HG02852 (cell line): ENCODE measurements at regions not wholly inside any gene's neighbourhood (a gene's known extent, or its start where the extent isn't known, plus 50 kb on each side); places are given as distances from the start of the nearest gene placed in this dataset.
"Not testable (repeated sequence)": the region's sequence is repeated elsewhere in the genome, so short reads cannot be mapped to it uniquely, and the experiment has no call there.

Experiments
- ATAC-seq: cut with Tn5 transposase; IDR thresholded peaks from one replicate; pipeline ENCODE4 v1.9.1; 2021; ENCODE audit warnings: mild to moderate bottlenecking, moderate library complexity; ENCODE audit not compliant: unreplicated experiment

- no peak for ATAC-seq
Observed at GRCh38 chr15:96122077-96123027, 208.1 kb upstream of the NR2F2 start.

GRCh38 chr15:96123028-96123400 lies 207.5 kb upstream of the NR2F2 start:
- no peak for ATAC-seq

- no peak for ATAC-seq
Observed at GRCh38 chr15:96123630-96124187, 206.8 kb upstream of the NR2F2 start.

GRCh38 chr15:96124436-96124835 lies 206.1 kb upstream of the NR2F2 start:
- no peak for ATAC-seq

GRCh38 chr15:96125721-96126415 lies 204.6 kb upstream of the NR2F2 start:
- ATAC-seq = no peak

GRCh38 chr15:96126859-96127258 lies 203.6 kb upstream of the NR2F2 start:
- no peak for ATAC-seq

- ATAC-seq = no peak
Observed at GRCh38 chr15:96130734-96131133, 199.8 kb upstream of the NR2F2 start.

GRCh38 chr15:96132126-96132525 lies 198.4 kb upstream of the NR2F2 start:
- no peak for ATAC-seq

- ATAC-seq = no peak
Observed at GRCh38 chr15:96135166-96136093, 195.1 kb upstream of the NR2F2 start.

GRCh38 chr15:96138985-96139384 lies 191.5 kb upstream of the NR2F2 start:
- ATAC-seq = no peak

GRCh38 chr15:96142498-96142897 lies 188.0 kb upstream of the NR2F2 start:
- ATAC-seq = no peak

- ATAC-seq = no peak
Observed at GRCh38 chr15:96144734-96145133, 185.8 kb upstream of the NR2F2 start.

GRCh38 chr15:96146726-96147125 lies 183.8 kb upstream of the NR2F2 start:
- no peak for ATAC-seq

GRCh38 chr15:96147267-96147666 lies 183.2 kb upstream of the NR2F2 start:
- no peak for ATAC-seq

GRCh38 chr15:96150254-96150653 lies 180.2 kb upstream of the NR2F2 start:
- no peak for ATAC-seq

GRCh38 chr15:96151749-96152148 lies 178.8 kb upstream of the NR2F2 start:
- not testable (repeated sequence) for ATAC-seq

GRCh38 chr15:96153929-96154328 lies 176.6 kb upstream of the NR2F2 start:
- no peak for ATAC-seq

- ATAC-seq = no peak
Observed at GRCh38 chr15:96158938-96159337, 171.6 kb upstream of the NR2F2 start.

- no peak for ATAC-seq
Observed at GRCh38 chr15:96160269-96160668, 170.2 kb upstream of the NR2F2 start.

GRCh38 chr15:96160800-96161199 lies 169.7 kb upstream of the NR2F2 start:
- no peak for ATAC-seq

GRCh38 chr15:96162322-96162721 lies 168.2 kb upstream of the NR2F2 start:
- ATAC-seq = no peak
